ENCODE measurements at regions not wholly inside any gene's neighbourhood (a gene's known extent, or its start where the extent isn't known, plus 50 kb on each side); places are given as distances from the start of the nearest gene placed in this dataset.

GRCh38 chr11:29336727-29337575 lies 679.9 kb downstream of the KCNA4 start:
- Mint-ChIP-seq H3K27me3 (no peaks in the 10 kb centered on the region), H3K4me3 (no peak overlapping the region), H3K36me3 (ENCODE audit: low read depth) (no peaks in the 10 kb centered on the region), H3K4me1 (ENCODE audit: low read depth) (no peaks in the 10 kb centered on the region), H3K27ac (no peak overlapping the region), H3K9me3 (no peaks in the 10 kb centered on the region)
- no peak for TF ChIP-seq CTCF (IDR thresholded peaks at IDR 0.05)
- ATAC-seq: no peak
- ChIA-PET POLR2A (no interaction called here), CTCF (interaction anchor here (1.2 kb wide), 1 partner anchor 1638 kb away, joined by 3 read pairs; no protein-coding TSS in a partner anchor)
- DNase-seq: no peak
- intact Hi-C loops (cut with micrococcal nuclease): no loop called here

GRCh38 chr11:29334776-29335130 lies 682.1 kb downstream of the KCNA4 start:
- POLR2A ChIA-PET: no interaction called here
- TF ChIP-seq CTCF (IDR thresholded peaks at IDR 0.05): no peak

GRCh38 chr11:29333993-29334775 lies 682.6 kb downstream of the KCNA4 start:
- CTCF ChIA-PET: interaction anchor here (1.7 kb wide), 1 partner anchor 9 kb away, joined by 6 read pairs; no protein-coding TSS in a partner anchor
- DNase-seq (no peak), ATAC-seq (no peak)
- H3K9me3 Mint-ChIP-seq: peaks cover 1% of the 10 kb centered on the region
- H3K27ac Mint-ChIP-seq: no peak overlapping the region
- H3K4me1 Mint-ChIP-seq (ENCODE audit: low read depth): no peaks in the 10 kb centered on the region
- TF ChIP-seq CTCF (IDR thresholded peaks at IDR 0.05): no peak
- intact Hi-C loops (cut with micrococcal nuclease): no loop called here
- H3K27me3 Mint-ChIP-seq: no peaks in the 10 kb centered on the region
- H3K36me3 Mint-ChIP-seq (ENCODE audit: low read depth): no peaks in the 10 kb centered on the region
- no peak overlapping the region for H3K4me3 Mint-ChIP-seq
- POLR2A ChIA-PET: no interaction called here

More at GRCh38 chr11:29334776-29335130, 682.1 kb downstream of the KCNA4 start:
- DNase-seq (no peak), ATAC-seq (no peak)
- no peaks in the 10 kb centered on the region for H3K4me1 Mint-ChIP-seq (ENCODE audit: low read depth)
- H3K4me3 Mint-ChIP-seq: no peak overlapping the region
- CTCF ChIA-PET: interaction anchor here (1.7 kb wide), 1 partner anchor 9 kb away, joined by 6 read pairs; no protein-coding TSS in a partner anchor
- intact Hi-C loops (cut with micrococcal nuclease): no loop called here
- H3K9me3 Mint-ChIP-seq: peaks cover 1% of the 10 kb centered on the region
- no peak overlapping the region for H3K27ac Mint-ChIP-seq
- H3K36me3 Mint-ChIP-seq (ENCODE audit: low read depth): no peaks in the 10 kb centered on the region
- H3K27me3 Mint-ChIP-seq: no peaks in the 10 kb centered on the region

- Mint-ChIP-seq H3K27ac (no peak overlapping the region), H3K36me3 (ENCODE audit: low read depth) (no peaks in the 10 kb centered on the region), H3K4me3 (no peak overlapping the region), H3K27me3 (no peaks in the 10 kb centered on the region), H3K9me3 (peaks cover 1% of the 10 kb centered on the region), H3K4me1 (ENCODE audit: low read depth) (no peaks in the 10 kb centered on the region)
- no peak for TF ChIP-seq CTCF (IDR thresholded peaks at IDR 0.05)
- ATAC-seq (no peak), DNase-seq (no peak)
- ChIA-PET CTCF (no interaction called here), POLR2A (no interaction called here)
- intact Hi-C loops (cut with micrococcal nuclease): no loop called here
Measured at GRCh38 chr11:29331451-29332010, 685.3 kb downstream of the KCNA4 start.

All from activated CD8-positive, alpha-beta T cell treated with anti-CD3 and anti-CD28 coated beads for 36 hours (primary cell).